ENCODE measurements at regions not wholly inside any gene's neighbourhood (a gene's known extent, or its start where the extent isn't known, plus 50 kb on each side); places are given as distances from the start of the nearest gene placed in this dataset.

DNA sequence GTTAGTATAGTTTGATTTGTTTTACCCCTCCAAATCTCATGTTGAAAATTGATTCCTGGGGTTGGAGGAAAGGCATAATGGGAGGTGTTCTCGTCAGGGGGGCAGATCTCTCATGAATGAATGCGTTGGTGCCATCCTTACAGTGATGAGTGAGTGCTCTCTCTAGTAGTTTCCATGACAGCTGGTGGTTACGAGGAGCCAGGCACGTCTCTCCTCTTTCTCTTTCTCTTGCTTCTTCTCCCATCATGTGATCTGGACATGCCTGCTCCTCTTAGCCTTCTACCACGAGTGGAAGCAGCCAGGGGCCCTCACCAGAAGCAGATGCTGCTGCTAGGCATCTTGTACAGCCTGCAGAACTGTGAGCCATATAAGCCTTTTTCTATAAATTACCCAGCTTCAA is 454.1 kb downstream of the EFNA5 start:
- no peak for DNase-seq

GRCh38 chr5:107215611-107216010 is 455.1 kb downstream of the EFNA5 start:
- no peak for DNase-seq

- no peak for DNase-seq
Measured at GRCh38 chr5:107213025-107213424, 457.7 kb downstream of the EFNA5 start.

GRCh38 chr5:107211630-107212029 is 459.1 kb downstream of the EFNA5 start:
- DNase-seq = no peak

- DNase-seq = no peak
Measured at GRCh38 chr5:107208867-107209266, 461.9 kb downstream of the EFNA5 start.

- DNase-seq = no peak
Measured at GRCh38 chr5:107204413-107204812, 466.3 kb downstream of the EFNA5 start.

- no peak for DNase-seq
Measured at GRCh38 chr5:107203243-107203642, 467.5 kb downstream of the EFNA5 start.

GRCh38 chr5:107199756-107200155 is 471.0 kb downstream of the EFNA5 start:
- no peak for DNase-seq

DNA sequence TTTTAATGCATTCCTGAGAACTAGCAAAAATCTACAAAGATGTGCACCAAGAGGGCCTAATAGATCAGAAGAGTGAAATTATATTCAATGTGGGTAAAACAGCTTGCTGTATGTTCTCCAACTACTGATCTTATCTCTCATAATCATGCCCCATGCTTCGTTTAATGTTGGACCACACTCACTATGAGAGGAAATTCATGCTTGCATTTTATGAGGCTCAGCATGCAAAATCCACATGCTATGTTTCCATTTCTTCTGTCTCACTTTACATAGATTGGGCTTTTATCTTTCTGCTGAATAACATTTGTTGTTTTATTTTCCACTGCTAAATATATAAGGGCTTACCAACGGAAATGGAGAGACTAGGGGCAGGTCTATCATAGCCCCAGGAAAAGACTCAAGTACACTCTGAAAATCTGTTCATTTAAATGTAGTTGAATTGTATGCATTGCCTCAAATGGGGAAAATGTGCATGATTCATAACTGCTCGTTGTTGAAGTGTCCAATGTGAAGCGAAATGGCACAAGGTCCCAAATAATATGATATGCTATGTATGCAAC is 474.2 kb downstream of the EFNA5 start:
- DNase-seq = no peak

DNA sequence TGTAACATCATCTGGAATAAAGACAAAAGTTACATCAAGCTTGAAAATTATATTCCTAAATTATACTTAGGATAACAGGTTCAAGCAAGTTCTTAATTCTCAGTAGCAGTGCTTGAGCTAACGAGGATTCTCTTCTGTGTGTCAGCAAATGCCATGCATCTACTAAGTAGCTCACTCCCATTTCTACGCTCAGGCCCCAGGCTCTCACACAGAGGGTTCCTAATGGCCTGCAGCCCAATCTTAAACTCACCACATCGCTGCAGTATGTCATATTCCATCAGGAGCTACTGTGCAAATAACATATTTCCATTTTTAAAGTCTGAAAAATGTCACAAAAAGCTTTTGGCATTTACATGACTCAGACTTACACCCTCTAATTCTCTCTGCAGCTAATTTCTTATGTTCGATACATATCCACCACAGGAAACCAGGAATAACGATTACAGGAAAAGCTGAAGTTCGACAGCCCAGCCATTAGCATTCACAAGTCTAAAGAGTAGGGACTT is 474.8 kb downstream of the EFNA5 start:
- no peak for DNase-seq

- no peak for DNase-seq
Measured at GRCh38 chr5:107184871-107185270, 485.9 kb downstream of the EFNA5 start.

GRCh38 chr5:107184066-107184465 is 486.7 kb downstream of the EFNA5 start:
- DNase-seq = no peak

DNA sequence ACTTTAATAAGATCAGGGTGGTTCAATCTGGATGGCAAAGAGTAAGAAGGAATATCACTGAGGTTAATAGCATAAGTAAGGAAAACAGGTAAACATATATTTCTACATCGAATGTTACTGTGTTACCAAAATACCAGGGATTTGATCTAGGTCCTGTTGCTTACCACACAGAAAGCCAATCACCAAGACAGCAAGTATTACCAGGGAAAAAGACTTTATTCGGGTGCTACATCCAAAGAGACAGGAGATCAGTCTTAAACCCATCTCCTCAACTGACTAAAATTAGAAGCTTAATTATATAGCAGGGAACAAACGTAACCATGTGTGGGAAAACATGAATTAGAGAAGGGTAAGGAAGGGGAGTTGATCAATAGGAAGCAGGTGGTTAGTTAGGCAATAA is 500.1 kb downstream of the EFNA5 start:
- DNase-seq = no peak

- DNase-seq = no peak
Measured at GRCh38 chr5:107169867-107170266, 500.9 kb downstream of the EFNA5 start.

GRCh38 chr5:107168848-107169752 is 501.6 kb downstream of the EFNA5 start:
- no peak for DNase-seq

DNA sequence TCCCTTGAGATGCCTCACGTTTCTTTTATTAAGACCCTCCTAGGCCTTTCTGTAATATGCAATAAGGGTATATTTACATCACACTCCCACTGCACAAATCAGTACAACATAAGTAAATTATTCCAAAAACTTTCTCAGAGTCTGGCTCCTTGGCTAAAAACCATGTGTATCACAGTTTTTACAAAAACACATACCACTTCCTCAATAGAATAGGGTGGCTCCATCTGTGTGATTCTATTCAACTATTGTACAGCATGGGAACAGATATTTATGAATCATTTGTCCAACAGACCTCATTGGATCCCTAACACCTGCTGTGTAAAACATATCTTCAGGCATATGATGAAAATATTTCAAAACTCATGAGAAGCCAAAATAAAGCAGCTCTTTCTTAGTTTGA is 502.7 kb downstream of the EFNA5 start:
- DNase-seq = no peak

DNA sequence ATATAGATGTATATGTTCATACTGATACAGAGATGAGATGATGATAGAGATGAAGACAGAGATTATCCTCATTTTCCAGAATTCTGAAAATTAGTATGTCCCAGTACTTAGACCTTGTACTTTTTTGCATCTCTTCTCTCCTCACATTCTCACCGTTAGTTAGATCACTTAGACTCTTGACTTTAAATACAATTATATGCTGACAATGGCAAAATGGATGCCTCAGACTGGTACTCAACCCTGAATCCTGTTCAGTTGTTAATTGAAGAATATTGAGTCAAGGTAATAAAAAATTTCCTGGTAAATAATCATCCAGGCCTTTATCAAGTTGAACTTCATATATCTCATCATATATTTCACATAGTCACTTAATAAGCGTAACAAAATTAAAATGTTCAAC is 505.4 kb downstream of the EFNA5 start:
- no peak for DNase-seq

- no peak for DNase-seq
Measured at GRCh38 chr5:107157809-107158208, 512.9 kb downstream of the EFNA5 start.

DNA sequence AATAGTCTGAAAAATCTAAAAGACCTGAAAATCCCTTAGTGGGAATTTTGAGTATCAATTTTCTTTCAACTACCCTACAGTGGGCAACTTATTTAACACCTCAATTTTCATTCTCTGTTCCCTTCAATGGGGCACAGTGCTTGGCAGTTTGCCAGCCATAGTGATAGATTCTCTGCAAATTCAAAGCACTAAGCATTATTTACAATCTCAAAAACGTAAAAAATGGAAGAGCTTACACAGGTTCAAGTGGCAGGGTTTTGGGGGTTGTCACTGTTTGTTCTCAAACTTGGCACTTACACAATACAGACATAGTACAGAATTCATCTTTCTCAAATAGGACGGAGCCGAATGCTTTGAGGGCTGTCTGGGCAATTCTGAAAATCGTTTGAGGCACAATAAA is 515.0 kb downstream of the EFNA5 start:
- no peak for DNase-seq

DNA sequence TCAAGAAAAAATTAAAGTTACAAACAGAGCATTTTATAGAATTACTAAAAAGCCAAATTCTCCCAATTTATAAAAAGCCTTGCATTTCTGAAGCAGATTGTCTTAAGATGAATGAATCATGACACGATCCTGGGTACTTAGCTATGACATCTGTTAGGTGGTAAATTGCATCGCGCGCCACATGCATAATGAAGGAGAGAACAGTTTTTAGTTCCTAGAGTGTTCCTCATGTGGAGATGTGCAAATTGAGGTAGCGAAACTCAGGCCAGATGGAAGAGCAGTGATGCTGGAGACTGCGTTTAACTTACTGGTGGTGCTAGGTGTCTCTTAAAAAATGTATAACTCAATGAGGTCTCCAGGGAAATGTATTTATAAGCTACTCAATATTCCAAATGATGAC is 516.1 kb downstream of the EFNA5 start:
- DNase-seq = no peak

- DNase-seq = no peak
Measured at GRCh38 chr5:107153283-107153682, 517.5 kb downstream of the EFNA5 start.

DNA sequence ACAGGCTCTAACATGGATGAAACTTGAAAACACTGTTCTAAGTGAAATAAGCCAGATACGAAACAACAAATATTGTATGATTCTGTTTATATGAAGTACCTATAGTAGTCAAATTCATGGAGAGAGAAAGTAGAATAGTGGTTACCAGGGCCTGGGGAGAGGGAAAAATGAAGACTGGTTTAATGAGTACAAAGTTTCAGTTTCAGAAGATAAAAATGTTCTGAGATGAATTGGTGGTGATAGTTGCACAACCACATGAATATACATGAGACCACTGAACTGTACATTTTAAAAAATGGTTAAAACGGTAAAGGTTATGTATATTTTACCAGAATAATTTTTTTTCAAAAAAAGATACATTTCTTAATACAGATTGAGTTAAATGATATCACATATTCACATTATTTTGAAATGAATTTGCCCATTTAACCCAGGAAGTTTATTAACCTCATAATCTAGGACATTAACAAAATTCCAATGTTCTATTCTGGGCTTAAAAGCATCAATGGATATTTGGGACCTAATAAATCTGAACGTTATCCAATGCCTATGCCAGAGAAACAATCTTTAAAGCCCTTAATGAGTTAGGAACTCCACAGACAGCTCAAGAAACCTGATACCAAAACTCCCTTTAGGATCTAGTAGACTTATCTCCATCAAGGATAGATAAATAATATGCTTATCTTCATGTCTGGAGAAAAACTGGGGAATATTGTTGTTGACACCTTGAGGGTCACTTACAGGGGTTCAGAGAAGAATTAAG is 521.3 kb downstream of the EFNA5 start:
- DNase-seq = no peak

GRCh38 chr5:107147589-107147988 is 523.1 kb downstream of the EFNA5 start:
- DNase-seq = no peak

DNA sequence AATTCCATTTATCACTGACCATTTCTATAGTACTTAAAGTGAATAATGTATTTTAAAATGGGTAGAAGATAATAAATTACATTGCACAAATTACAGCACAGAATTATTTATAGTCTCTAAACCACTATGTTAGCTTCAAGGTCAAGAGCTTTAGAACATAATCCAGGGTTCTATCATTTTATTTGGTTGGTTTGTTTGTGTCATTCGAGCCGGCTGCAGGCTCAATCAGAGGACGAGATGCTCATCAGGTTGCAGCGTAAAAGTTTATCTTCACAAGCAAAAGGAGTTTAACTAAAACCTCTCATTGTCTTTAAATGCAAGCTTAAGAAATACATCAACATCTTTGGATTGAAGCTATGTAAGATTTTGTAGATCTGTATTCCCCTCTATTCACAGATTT is 523.8 kb downstream of the EFNA5 start:
- DNase-seq = no peak
